GM19238 (cell line): ENCODE measurements at regions not wholly inside any gene's neighbourhood (a gene's known extent, or its start where the extent isn't known, plus 50 kb on each side); places are given as distances from the start of the nearest gene placed in this dataset.
A peak's percentile ranks its signal among the peaks of the same experiment; 100 is the strongest.
"Not testable (repeated sequence)": the region's sequence is repeated elsewhere in the genome, so short reads cannot be mapped to it uniquely, and the experiment has no call there.

ENCODE experiments used
- DNase-seq: peaks from one replicate; pipeline ENCODE4 v3.0.0; 2011; ENCODE audit warnings: low spot score; ENCODE audit not compliant: insufficient read length

GRCh38 chrX:101823236-101823635, 108.6 kb downstream of the ZMAT1 start:
- DNase-seq = no peak

- DNase-seq = not testable (repeated sequence)
These were observed 114.1 kb downstream of the ZMAT1 start for GRCh38 chrX:101817739-101818138.

GRCh38 chrX:101813200-101813599, 118.6 kb downstream of the ZMAT1 start:
- DNase-seq = no peak

GRCh38 chrX:101803451-101803850, 128.4 kb downstream of the ZMAT1 start:
- no peak for DNase-seq

GRCh38 chrX:101799387-101799786, 132.4 kb downstream of the ZMAT1 start:
- DNase-seq = peak; percentile 32

GRCh38 chrX:101787934-101788333, 128.3 kb upstream of the ARMCX2 start:
- no peak for DNase-seq

- no peak for DNase-seq
These were observed 125.5 kb upstream of the ARMCX2 start for GRCh38 chrX:101785142-101785541.

- not testable (repeated sequence) for DNase-seq
These were observed 120.8 kb upstream of the ARMCX2 start for GRCh38 chrX:101780421-101780820.

- DNase-seq = no peak
These were observed 114.7 kb upstream of the ARMCX2 start for GRCh38 chrX:101774340-101774739.

GRCh38 chrX:101764538-101764937, 104.9 kb upstream of the ARMCX2 start:
- DNase-seq = no peak

- DNase-seq = no peak
These were observed 99.3 kb upstream of the ARMCX2 start for GRCh38 chrX:101759000-101759399.

GRCh38 chrX:101750744-101751143, 91.1 kb upstream of the ARMCX2 start:
- no peak for DNase-seq

- no peak for DNase-seq
These were observed 89.8 kb upstream of the ARMCX2 start for GRCh38 chrX:101749436-101749835.

- no peak for DNase-seq
These were observed 85.4 kb upstream of the ARMCX2 start for GRCh38 chrX:101745046-101745445.

GRCh38 chrX:101744085-101744484, 84.4 kb upstream of the ARMCX2 start:
- DNase-seq = no peak

- DNase-seq = no peak
These were observed 81.0 kb upstream of the ARMCX2 start for GRCh38 chrX:101740642-101741041.

GRCh38 chrX:101738867-101739266, 79.2 kb upstream of the ARMCX2 start:
- not testable (repeated sequence) for DNase-seq

- not testable (repeated sequence) for DNase-seq
These were observed 78.8 kb upstream of the ARMCX2 start for GRCh38 chrX:101738411-101738810.

GRCh38 chrX:101736651-101737050, 77.0 kb upstream of the ARMCX2 start:
- DNase-seq = no peak

GRCh38 chrX:101732870-101733269, 73.2 kb upstream of the ARMCX2 start:
- DNase-seq = no peak

- DNase-seq = no peak
These were observed 70.3 kb upstream of the ARMCX2 start for GRCh38 chrX:101729986-101730385.
